ENCODE measurements at regions not wholly inside any gene's neighbourhood (a gene's known extent, or its start where the extent isn't known, plus 50 kb on each side); places are given as distances from the start of the nearest gene placed in this dataset.

- TF ChIP-seq, protein P1, sequence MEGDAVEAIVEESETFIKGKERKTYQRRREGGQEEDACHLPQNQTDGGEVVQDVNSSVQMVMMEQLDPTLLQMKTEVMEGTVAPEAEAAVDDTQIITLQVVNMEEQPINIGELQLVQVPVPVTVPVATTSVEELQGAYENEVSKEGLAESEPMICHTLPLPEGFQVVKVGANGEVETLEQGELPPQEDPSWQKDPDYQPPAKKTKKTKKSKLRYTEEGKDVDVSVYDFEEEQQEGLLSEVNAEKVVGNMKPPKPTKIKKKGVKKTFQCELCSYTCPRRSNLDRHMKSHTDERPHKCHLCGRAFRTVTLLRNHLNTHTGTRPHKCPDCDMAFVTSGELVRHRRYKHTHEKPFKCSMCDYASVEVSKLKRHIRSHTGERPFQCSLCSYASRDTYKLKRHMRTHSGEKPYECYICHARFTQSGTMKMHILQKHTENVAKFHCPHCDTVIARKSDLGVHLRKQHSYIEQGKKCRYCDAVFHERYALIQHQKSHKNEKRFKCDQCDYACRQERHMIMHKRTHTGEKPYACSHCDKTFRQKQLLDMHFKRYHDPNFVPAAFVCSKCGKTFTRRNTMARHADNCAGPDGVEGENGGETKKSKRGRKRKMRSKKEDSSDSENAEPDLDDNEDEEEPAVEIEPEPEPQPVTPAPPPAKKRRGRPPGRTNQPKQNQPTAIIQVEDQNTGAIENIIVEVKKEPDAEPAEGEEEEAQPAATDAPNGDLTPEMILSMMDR (IDR thresholded peaks at IDR 0.05): no peak
- H3K4me3 Mint-ChIP-seq (ENCODE audit: unreplicated experiment): no peak overlapping the region
- peaks cover 4% of the 10 kb centered on the region for H3K9me3 Mint-ChIP-seq (ENCODE audit: unreplicated experiment)
- no peak for DNase-seq (ENCODE audit: extremely low spot score, unreplicated experiment)
- H3K36me3 Mint-ChIP-seq (ENCODE audit: unreplicated experiment): no peaks in the 10 kb centered on the region
- no peak overlapping the region for H3K27ac Mint-ChIP-seq (ENCODE audit: unreplicated experiment)
- H3K4me1 Mint-ChIP-seq (ENCODE audit: unreplicated experiment): no peaks in the 10 kb centered on the region
- no peaks in the 10 kb centered on the region for H3K27me3 Mint-ChIP-seq (ENCODE audit: unreplicated experiment)
Measured at GRCh38 chr3:66713921-66714320, 213.1 kb upstream of the LRIG1 start.

DNA sequence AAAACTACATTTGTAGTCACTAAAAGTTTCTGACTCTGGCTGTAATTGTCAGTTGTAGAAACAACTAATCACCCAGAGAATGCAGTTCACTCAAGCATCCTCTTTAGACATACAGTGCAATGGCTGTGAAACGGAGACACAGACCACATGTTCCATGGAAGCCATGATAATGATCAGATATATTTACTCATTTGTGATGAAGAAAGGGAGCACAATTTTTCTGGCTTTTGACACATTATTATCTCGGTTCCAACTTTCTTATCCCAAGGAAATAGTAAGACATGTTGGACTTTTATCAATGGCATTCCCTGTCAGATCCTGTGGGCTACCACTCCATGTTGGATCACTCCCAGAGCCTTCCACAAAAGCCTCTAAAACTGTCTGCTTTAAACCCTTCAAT, 215.0 kb upstream of the LRIG1 start:
- no peak for DNase-seq (ENCODE audit: extremely low spot score, unreplicated experiment)
- Mint-ChIP-seq H3K36me3 (ENCODE audit: unreplicated experiment) (no peaks in the 10 kb centered on the region), H3K27ac (ENCODE audit: unreplicated experiment) (no peak overlapping the region), H3K4me1 (ENCODE audit: unreplicated experiment) (peaks cover 5% of the 10 kb centered on the region), H3K27me3 (ENCODE audit: unreplicated experiment) (no peaks in the 10 kb centered on the region), H3K9me3 (ENCODE audit: unreplicated experiment) (peaks cover 4% of the 10 kb centered on the region), H3K4me3 (ENCODE audit: unreplicated experiment) (no peak overlapping the region)
- TF ChIP-seq, protein P1 (IDR thresholded peaks at IDR 0.05): no peak

GRCh38 chr3:66717806-66718205, 217.0 kb upstream of the LRIG1 start:
- H3K27me3 Mint-ChIP-seq (ENCODE audit: unreplicated experiment): no peaks in the 10 kb centered on the region
- H3K4me3 Mint-ChIP-seq (ENCODE audit: unreplicated experiment): no peak overlapping the region
- H3K9me3 Mint-ChIP-seq (ENCODE audit: unreplicated experiment): peaks cover 4% of the 10 kb centered on the region
- peaks cover 17% of the 10 kb centered on the region for H3K4me1 Mint-ChIP-seq (ENCODE audit: unreplicated experiment)
- no peak overlapping the region for H3K27ac Mint-ChIP-seq (ENCODE audit: unreplicated experiment)
- TF ChIP-seq, protein P1 (IDR thresholded peaks at IDR 0.05): no peak
- no peak for DNase-seq (ENCODE audit: extremely low spot score, unreplicated experiment)
- H3K36me3 Mint-ChIP-seq (ENCODE audit: unreplicated experiment): no peaks in the 10 kb centered on the region

GRCh38 chr3:66719796-66720356, 219.1 kb upstream of the LRIG1 start:
- H3K27ac Mint-ChIP-seq (ENCODE audit: unreplicated experiment): no peak overlapping the region
- no peaks in the 10 kb centered on the region for H3K27me3 Mint-ChIP-seq (ENCODE audit: unreplicated experiment)
- H3K4me1 Mint-ChIP-seq (ENCODE audit: unreplicated experiment): peaks cover 25% of the 10 kb centered on the region
- DNase-seq (ENCODE audit: extremely low spot score, unreplicated experiment): no peak
- H3K36me3 Mint-ChIP-seq (ENCODE audit: unreplicated experiment): no peaks in the 10 kb centered on the region
- H3K9me3 Mint-ChIP-seq (ENCODE audit: unreplicated experiment): peaks cover 4% of the 10 kb centered on the region
- no peak overlapping the region for H3K4me3 Mint-ChIP-seq (ENCODE audit: unreplicated experiment)
- TF ChIP-seq, protein P1 (IDR thresholded peaks at IDR 0.05): no peak

DNA sequence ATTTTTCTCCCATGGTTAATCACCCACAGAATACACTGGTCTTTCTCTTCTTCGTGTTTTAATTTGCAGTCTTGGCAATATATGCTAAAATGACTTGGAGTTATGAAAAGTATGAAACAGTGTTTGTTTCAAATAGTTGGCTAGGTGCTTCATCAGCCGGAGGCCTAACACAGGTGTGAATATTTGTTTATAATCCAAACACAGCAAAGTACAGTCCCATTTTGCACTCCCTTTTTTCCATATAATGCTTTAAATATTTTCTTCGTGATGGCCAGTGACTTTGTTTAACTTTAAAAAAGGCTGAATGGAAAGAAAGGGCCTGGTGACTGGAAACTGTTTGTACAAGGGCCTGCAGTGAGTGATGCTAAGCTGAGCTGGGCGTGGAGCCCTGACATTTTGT, 219.7 kb upstream of the LRIG1 start:
- Mint-ChIP-seq H3K9me3 (ENCODE audit: unreplicated experiment) (peaks cover 4% of the 10 kb centered on the region), H3K27me3 (ENCODE audit: unreplicated experiment) (no peaks in the 10 kb centered on the region), H3K4me3 (ENCODE audit: unreplicated experiment) (no peak overlapping the region), H3K36me3 (ENCODE audit: unreplicated experiment) (no peaks in the 10 kb centered on the region), H3K4me1 (ENCODE audit: unreplicated experiment) (peaks cover 25% of the 10 kb centered on the region), H3K27ac (ENCODE audit: unreplicated experiment) (no peak overlapping the region)
- TF ChIP-seq, protein P1 (IDR thresholded peaks at IDR 0.05): no peak
- no peak for DNase-seq (ENCODE audit: extremely low spot score, unreplicated experiment)

Measured in osteocyte (in vitro differentiated cells).